GM12878 (cell line): ENCODE measurements at regions not wholly inside any gene's neighbourhood (a gene's known extent, or its start where the extent isn't known, plus 50 kb on each side); places are given as distances from the start of the nearest gene placed in this dataset.
A peak's percentile ranks its signal among the peaks of the same experiment; 100 is the strongest.

Source experiments
- ATAC-seq: fragments of 200-7000 bp; cut with Tn5 transposase; 3 replicates; pipeline ENCODE4 v1.9.1; 2020; ENCODE audit warnings: mild to moderate bottlenecking, moderate library complexity
- BruUV-seq: library from RNA; stranded (reverse); fragments of 400-500 nt; replicated peaks from 2 replicates; lab custom pipeline; 2021; lab: Mats Ljungman, UMichigan
- CTCF ChIA-PET: fragments of 300-600 bp; sonication (Branson Sonifier 250); formaldehyde crosslinking; extraction: SDS; loops from one replicate; lab custom pipeline; 2021; ENCODE audit warnings: inconsistent platforms; lab: Yijun Ruan, JAX
- POLR2A ChIA-PET: fragments of 350-600 bp; formaldehyde crosslinking; extraction: SDS; loops from one replicate; lab custom pipeline; 2021; ENCODE audit warnings: inconsistent platforms; lab: Charles Lee
- RAD21 ChIA-PET: fragments of 300-600 bp; sonication (Branson Sonifier 250); formaldehyde crosslinking; loops from one replicate; lab custom pipeline; 2023; ENCODE audit warnings: antibody characterized with exemption; ENCODE audit not compliant: unreplicated experiment; lab: Charles Lee
- SMC1A ChIA-PET: fragments of 300-600 bp; sonication (Branson Sonifier 250); formaldehyde crosslinking; loops from one replicate; lab custom pipeline; 2023; ENCODE audit not compliant: unreplicated experiment, uncharacterized antibody; lab: Charles Lee
- DNase-seq: peaks from one replicate; pipeline ENCODE4 v3.0.0-alpha.2; 2011; ENCODE audit warnings: low read depth, low spot score
- FAIRE-seq: peaks from 3 replicates; lab custom pipeline; 2011; peaks lifted over from hg19 to GRCh38; lab: Jason Lieb, UNC
- H2AFZ ChIP-seq: 2 replicates; pipeline ENCODE4 v1.6.0; 2011; ENCODE audit warnings: low read depth, low read length, control low read depth; ENCODE audit not compliant: control insufficient read depth
- H3K27ac ChIP-seq: 2 replicates; pipeline ENCODE4 v1.5.1; 2011; ENCODE audit warnings: control low read depth; ENCODE audit not compliant: control insufficient read depth, insufficient read depth
- H3K27me3 ChIP-seq, 2 experiments: replicated peaks in 1 of 2; 2 replicates each; pipeline versions ENCODE4 v1.6.0 to v1.6.1; 2011; ENCODE audit warnings: low read length in 1 of 2; ENCODE audit not compliant: control insufficient read depth in 2 of 2, insufficient read depth in 2 of 2
- H3K36me3 ChIP-seq, 2 experiments: 2 replicates each; pipeline ENCODE4 v1.5.1; 2011; ENCODE audit warnings: low read length in 1 of 2; ENCODE audit not compliant: control insufficient read depth in 2 of 2, insufficient read depth in 2 of 2
- H3K4me1 ChIP-seq: 2 replicates; pipeline ENCODE4 v1.6.1; 2011; ENCODE audit warnings: mild to moderate bottlenecking, low read length, moderate library complexity, mixed read lengths; ENCODE audit not compliant: control insufficient read depth, insufficient read depth
- H3K4me2 ChIP-seq: 2 replicates; pipeline ENCODE4 v1.6.0; 2011; ENCODE audit warnings: control low read depth; ENCODE audit not compliant: control insufficient read depth, insufficient read depth
- H3K4me3 ChIP-seq: fragments of 200-600 bp; sonication (generic); 2 replicates; pipeline ENCODE4 v1.5.1; 2016
- H3K79me2 ChIP-seq: 2 replicates; pipeline ENCODE4 v1.6.0; 2011; ENCODE audit warnings: low read length; ENCODE audit not compliant: control insufficient read depth, insufficient read depth
- H3K9ac ChIP-seq: 2 replicates; pipeline ENCODE4 v1.8.0; 2011; ENCODE audit warnings: low read length, control low read depth, mixed read lengths; ENCODE audit not compliant: control insufficient read depth, insufficient read depth
- H3K9me3 ChIP-seq: replicated peaks from 3 replicates; pipeline ENCODE4 v1.5.1; 2011; ENCODE audit warnings: mild to moderate bottlenecking, low read length; ENCODE audit not compliant: control insufficient read depth, insufficient read depth
- H4K20me1 ChIP-seq: 2 replicates; pipeline ENCODE4 v1.6.0; 2011; ENCODE audit not compliant: control insufficient read depth, insufficient read depth
- BHLHE40 ChIP-seq, 2 experiments: fragments of 450-650 bp in 1 of 2; IDR thresholded peaks; 2 replicates each; pipeline ENCODE4 v1.6.1; 2011 to 2017; ENCODE audit warnings: low read depth in 2 of 2, borderline replicate concordance in 1 of 2, improper control_type of control experiment in 1 of 2, low read length in 1 of 2, mild to moderate bottlenecking in 1 of 2
- HCFC1 ChIP-seq: fragments of 150-350 bp; IDR thresholded peaks from 2 replicates; pipeline ENCODE4 v1.6.1; 2014; ENCODE audit warnings: low read length
- HDAC6 ChIP-seq: fragments of 200-600 bp; sonication (generic); IDR thresholded peaks from one replicate; pipeline ENCODE4 v1.8.0; 2017; ENCODE audit warnings: antibody characterized with exemption; ENCODE audit not compliant: unreplicated experiment
- HDGF ChIP-seq: fragments of 450-650 bp; IDR thresholded peaks from 2 replicates; pipeline ENCODE4 v1.6.1; 2016; ENCODE audit warnings: antibody characterized with exemption
- IKZF2 ChIP-seq, 2 experiments: fragments of 450-650 bp; IDR thresholded peaks; 2 replicates each; pipeline ENCODE4 v1.6.1; 2017; ENCODE audit warnings: mild to moderate bottlenecking in 2 of 2, moderate library complexity in 2 of 2
- MTA2 ChIP-seq: fragments of 450-650 bp; IDR thresholded peaks from 2 replicates; pipeline ENCODE4 v1.6.1; 2016; ENCODE audit warnings: low read depth, mild to moderate bottlenecking, moderate library complexity
- NFIC ChIP-seq: IDR thresholded peaks from 2 replicates; pipeline ENCODE4 v1.6.1; 2012; ENCODE audit warnings: low read depth, mild to moderate bottlenecking, inconsistent platforms, low read length, moderate library complexity
- PAX5 ChIP-seq: IDR thresholded peaks from 2 replicates; pipeline ENCODE4 v1.6.1; 2011; ENCODE audit warnings: low read depth, low read length, borderline replicate concordance
- PBX3 ChIP-seq: IDR thresholded peaks from 2 replicates; pipeline ENCODE4 v1.6.1; 2011; ENCODE audit warnings: mild to moderate bottlenecking, low read depth, low read length, moderate library complexity; ENCODE audit not compliant: insufficient replicate concordance
- PKNOX1 ChIP-seq: fragments of 450-650 bp; IDR thresholded peaks from 2 replicates; pipeline ENCODE4 v1.6.1; 2016; ENCODE audit warnings: mild to moderate bottlenecking
- RUNX3 ChIP-seq: IDR thresholded peaks from 2 replicates; pipeline ENCODE4 v1.6.1; 2012; ENCODE audit warnings: low read length, inconsistent platforms
- SKIL ChIP-seq: fragments of 450-650 bp; IDR thresholded peaks from 2 replicates; pipeline ENCODE4 v1.6.1; 2017; ENCODE audit warnings: mild to moderate bottlenecking, low read depth, inconsistent platforms; ENCODE audit not compliant: poor library complexity, severe bottlenecking
- SMAD1 ChIP-seq: fragments of 450-650 bp; IDR thresholded peaks from 2 replicates; pipeline ENCODE4 v1.6.1; 2018; ENCODE audit warnings: mild to moderate bottlenecking, low read depth; ENCODE audit not compliant: partially characterized antibody
- SUPT20H ChIP-seq: IDR thresholded peaks from 2 replicates; pipeline ENCODE4 v1.6.1; 2011; ENCODE audit warnings: low read depth, mild to moderate bottlenecking, low read length, moderate library complexity, borderline replicate concordance; ENCODE audit not compliant: control insufficient read depth
- TAF1 ChIP-seq: IDR thresholded peaks from 2 replicates; pipeline ENCODE4 v1.6.1; 2011; ENCODE audit warnings: mild to moderate bottlenecking, low read depth, low read length, borderline replicate concordance
- TCF12 ChIP-seq: IDR thresholded peaks from 2 replicates; pipeline ENCODE4 v1.6.1; 2011; ENCODE audit warnings: low read depth, mild to moderate bottlenecking, low read length
- USF1 ChIP-seq: IDR thresholded peaks from 2 replicates; pipeline ENCODE4 v1.6.1; 2011; ENCODE audit warnings: borderline replicate concordance, low read depth, mild to moderate bottlenecking, moderate library complexity, mixed read lengths, low read length; ENCODE audit not compliant: insufficient read depth; ENCODE audit errors: extremely low read length
- USF2 ChIP-seq: IDR thresholded peaks from 2 replicates; pipeline ENCODE4 v1.6.1; 2011; ENCODE audit warnings: low read depth, low read length, improper control_type of control experiment, borderline replicate concordance
- WGBS: methylation state at CpG from one replicate; pipeline ENCODE4 v1.1.6; 2016; ENCODE audit warnings: low lambda C conversion rate; ENCODE audit not compliant: insufficient replicate concordance, insufficient coverage; ENCODE audit errors: missing lambda C conversion rate; 5-methylcytosine and 5-hydroxymethylcytosine counted together
- in situ Hi-C: fragments of 300-500 bp; cut with MboI; formaldehyde crosslinking; loops from 9 replicates; pipeline ENCODE4 v1.14.3; 2018; ENCODE audit warnings: mixed read lengths
- intact Hi-C: fragments of 100-400 bp; cut with micrococcal nuclease; formaldehyde crosslinking; loops from one replicate; pipeline ENCODE4 v1.14.2; 2022; ENCODE audit not compliant: unreplicated experiment

- BruUV-seq, result no TSS peak
- Histone ChIP-seq H3K36me3 (no peaks in the 10 kb centered on the region), H3K9me3 (no peaks in the 10 kb centered on the region), H3K4me2 (no peak overlapping the region), H4K20me1 (no peaks in the 10 kb centered on the region), H3K27me3 (no peaks in the 10 kb centered on the region), H3K9ac (no peak overlapping the region), H3K79me2 (no peaks in the 10 kb centered on the region), H3K4me1 (peaks cover 14% of the 10 kb centered on the region), H3K27ac (no peak overlapping the region), H2AFZ (no peak overlapping the region), H3K4me3 (no peak overlapping the region)
- intact Hi-C loops (no loop called here), in situ Hi-C loops (no loop called here)
- ChIA-PET RAD21 (no interaction called here), SMC1A (no interaction called here), CTCF (no interaction called here), POLR2A (no interaction called here)
- WGBS, result under 1% methylated on average over 5 of the region's 5 CpGs
- FAIRE-seq (peak; percentile 68), ATAC-seq (peak; percentile 75), DNase-seq (peak; percentile 76)
- TF ChIP-seq USF2 (no peak), USF1 (no peak), TCF12 (no peak), NFIC (no peak), HCFC1 (no peak), RUNX3 (peak; percentile 60), PAX5 (0 out of 2 replicates have a peak, but pooled peaks have one; percentile 16), PBX3 (no peak), SKIL (peak; percentile 50), SMAD1 (no peak), PKNOX1 (peak; percentile 46; the same call in 1 of the 2 replicates), MTA2 (peak; percentile 59; the same call in 1 of the 2 replicates), TAF1 (no peak), BHLHE40 (IDR thresholded peaks at IDR 0.05; ENCODE audit: borderline replicate concordance in 1 of 2, low read depth in 2 of 2, low read length in 1 of 2) (peak in 1 of 2 experiments; percentile 17; a peak in 1 of 4 replicates), SUPT20H (no peak), IKZF2 (IDR thresholded peaks at IDR 0.05) (0 out of 4 replicates have a peak, but pooled peaks of 1 of the 2 experiments have one; percentile 36), HDAC6 (no peak), HDGF (no peak)
These were observed 63.9 kb upstream of the DOCK9 start for GRCh38 chr13:99041788-99042187.
